ENCODE measurements at regions not wholly inside any gene's neighbourhood (a gene's known extent, or its start where the extent isn't known, plus 50 kb on each side); places are given as distances from the start of the nearest gene placed in this dataset.

DNA sequence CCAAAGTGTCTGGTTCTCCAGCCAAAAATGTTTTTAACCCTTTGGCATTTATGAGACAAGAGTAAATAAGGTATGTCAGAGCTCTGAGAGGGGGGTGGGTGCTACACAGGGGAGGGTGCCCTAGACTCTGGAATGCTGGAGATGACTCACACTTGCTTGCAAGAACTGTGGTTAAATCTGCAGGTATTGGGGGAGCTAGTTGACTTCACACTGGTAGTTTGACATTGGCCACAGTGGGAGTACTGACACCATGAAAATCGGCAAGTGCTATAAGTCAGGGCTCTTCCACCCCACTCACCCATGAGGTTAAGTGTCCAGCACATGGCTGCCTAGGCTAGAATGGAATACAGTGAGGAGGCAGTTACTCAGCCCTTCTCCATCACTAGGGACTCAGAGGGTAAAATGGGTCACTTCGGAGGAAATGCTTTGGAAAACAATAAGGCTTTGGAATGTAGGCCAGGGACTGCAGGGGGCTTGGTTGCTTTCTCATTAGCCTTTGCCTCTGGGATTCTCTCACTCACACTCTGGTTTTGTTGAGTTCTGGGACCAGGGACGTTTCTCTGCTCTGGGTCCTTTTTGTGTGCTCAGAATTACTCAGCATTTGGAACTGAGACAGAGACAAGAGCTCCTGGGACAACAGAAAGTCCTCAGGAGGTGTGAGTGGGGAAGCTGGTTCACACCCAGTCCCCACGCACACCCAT, 91.6 kb downstream of the ACKR3 start:
- TF ChIP-seq, protein P1, sequence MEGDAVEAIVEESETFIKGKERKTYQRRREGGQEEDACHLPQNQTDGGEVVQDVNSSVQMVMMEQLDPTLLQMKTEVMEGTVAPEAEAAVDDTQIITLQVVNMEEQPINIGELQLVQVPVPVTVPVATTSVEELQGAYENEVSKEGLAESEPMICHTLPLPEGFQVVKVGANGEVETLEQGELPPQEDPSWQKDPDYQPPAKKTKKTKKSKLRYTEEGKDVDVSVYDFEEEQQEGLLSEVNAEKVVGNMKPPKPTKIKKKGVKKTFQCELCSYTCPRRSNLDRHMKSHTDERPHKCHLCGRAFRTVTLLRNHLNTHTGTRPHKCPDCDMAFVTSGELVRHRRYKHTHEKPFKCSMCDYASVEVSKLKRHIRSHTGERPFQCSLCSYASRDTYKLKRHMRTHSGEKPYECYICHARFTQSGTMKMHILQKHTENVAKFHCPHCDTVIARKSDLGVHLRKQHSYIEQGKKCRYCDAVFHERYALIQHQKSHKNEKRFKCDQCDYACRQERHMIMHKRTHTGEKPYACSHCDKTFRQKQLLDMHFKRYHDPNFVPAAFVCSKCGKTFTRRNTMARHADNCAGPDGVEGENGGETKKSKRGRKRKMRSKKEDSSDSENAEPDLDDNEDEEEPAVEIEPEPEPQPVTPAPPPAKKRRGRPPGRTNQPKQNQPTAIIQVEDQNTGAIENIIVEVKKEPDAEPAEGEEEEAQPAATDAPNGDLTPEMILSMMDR (IDR thresholded peaks at IDR 0.05): no peak
- no peak overlapping the region for H3K4me3 ChIP-seq
- H3K27me3 ChIP-seq: no peaks in the 10 kb centered on the region
- no peaks in the 10 kb centered on the region for H3K36me3 ChIP-seq
- H3K9me3 ChIP-seq: peaks cover 0 to 4% of the 10 kb centered on the region in 2 donors
- H3K4me1 ChIP-seq: peaks cover 0 to 36% of the 10 kb centered on the region in 2 donors
- H3K27ac ChIP-seq: peak overlapping the region; percentile 47 to 73
- DNase-seq (ENCODE audit: low spot score): peak; percentile 66

DNA sequence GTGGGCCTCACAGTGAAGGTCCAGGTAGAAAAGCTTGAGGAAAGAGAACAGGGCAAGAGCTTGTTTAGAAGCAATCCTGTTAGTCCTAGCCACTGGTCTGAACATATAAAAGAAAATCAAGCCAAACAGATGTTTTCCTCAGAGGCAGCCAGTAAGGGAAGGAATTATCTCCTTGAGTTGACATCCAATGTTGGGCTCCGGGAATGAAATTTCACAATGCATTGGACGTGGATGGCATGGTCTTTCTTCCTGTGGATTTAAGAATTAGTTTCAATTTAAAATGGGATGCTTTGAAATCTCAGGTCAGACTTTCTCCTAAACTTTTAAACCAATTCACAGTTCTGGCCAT, 92.1 kb downstream of the ACKR3 start:
- TF ChIP-seq, protein P1 (IDR thresholded peaks at IDR 0.05): no peak
- Histone ChIP-seq H3K4me1 (peaks cover 0 to 36% of the 10 kb centered on the region in 2 donors), H3K27ac (peak overlapping the region; percentile 47 to 73), H3K9me3 (peaks cover 0 to 9% of the 10 kb centered on the region in 2 donors), H3K36me3 (no peaks in the 10 kb centered on the region), H3K4me3 (no peak overlapping the region), H3K27me3 (no peaks in the 10 kb centered on the region)
- DNase-seq (ENCODE audit: low spot score): peak; percentile 67

DNA sequence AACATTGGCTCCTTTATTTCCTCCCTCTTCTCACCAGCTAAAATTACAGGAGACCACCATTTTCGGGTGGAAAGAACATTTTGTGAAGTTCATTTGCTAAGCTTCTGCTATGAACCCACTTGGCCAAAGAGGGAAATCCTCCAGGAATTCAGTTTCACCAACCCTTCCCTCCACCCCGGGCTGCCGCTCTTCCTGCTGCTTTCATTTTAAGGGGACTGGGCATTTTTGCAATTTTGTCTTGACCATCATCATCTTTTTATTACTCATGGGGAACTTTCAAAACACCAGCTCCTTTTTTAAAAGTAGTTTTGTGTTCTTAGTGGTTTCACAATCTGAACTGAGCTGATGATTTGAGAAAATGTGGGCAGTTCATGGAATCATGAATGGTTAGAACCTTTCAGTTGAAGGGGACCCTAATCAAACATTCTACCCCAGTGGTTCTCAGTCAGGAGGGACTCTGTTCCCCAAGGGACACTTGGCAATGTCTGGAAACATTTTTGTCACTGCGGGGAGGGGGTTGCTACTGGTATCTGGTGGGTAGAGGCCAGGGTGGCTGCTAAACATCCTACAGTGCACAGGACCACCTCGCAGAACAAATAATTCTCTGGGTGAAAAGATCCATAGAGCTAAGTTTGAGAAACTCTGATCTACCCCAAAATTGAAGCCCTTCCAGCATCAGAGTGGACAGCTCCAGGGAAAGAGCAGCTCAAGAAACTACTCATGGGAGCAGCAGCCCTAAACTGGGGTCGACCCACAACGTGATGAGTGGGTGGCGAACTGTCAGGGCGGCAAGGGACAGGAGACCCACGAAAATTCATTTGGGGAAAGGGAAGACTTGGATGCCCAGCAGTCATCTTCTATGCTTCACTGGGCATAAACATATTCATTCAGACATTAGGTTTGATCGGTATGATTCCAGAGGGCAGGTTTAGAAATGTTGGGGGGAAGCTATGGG, 92.9 kb downstream of the ACKR3 start:
- peaks cover 0 to 14% of the 10 kb centered on the region in 2 donors for H3K9me3 ChIP-seq
- H3K36me3 ChIP-seq: no peaks in the 10 kb centered on the region
- peaks cover 0 to 36% of the 10 kb centered on the region in 2 donors for H3K4me1 ChIP-seq
- no peaks in the 10 kb centered on the region for H3K27me3 ChIP-seq
- peak overlapping the region; percentile 47 to 73 for H3K27ac ChIP-seq
- TF ChIP-seq, protein P1 (IDR thresholded peaks at IDR 0.05): no peak
- no peak overlapping the region for H3K4me3 ChIP-seq
- peak; percentile 55 for DNase-seq (ENCODE audit: low spot score)

DNA sequence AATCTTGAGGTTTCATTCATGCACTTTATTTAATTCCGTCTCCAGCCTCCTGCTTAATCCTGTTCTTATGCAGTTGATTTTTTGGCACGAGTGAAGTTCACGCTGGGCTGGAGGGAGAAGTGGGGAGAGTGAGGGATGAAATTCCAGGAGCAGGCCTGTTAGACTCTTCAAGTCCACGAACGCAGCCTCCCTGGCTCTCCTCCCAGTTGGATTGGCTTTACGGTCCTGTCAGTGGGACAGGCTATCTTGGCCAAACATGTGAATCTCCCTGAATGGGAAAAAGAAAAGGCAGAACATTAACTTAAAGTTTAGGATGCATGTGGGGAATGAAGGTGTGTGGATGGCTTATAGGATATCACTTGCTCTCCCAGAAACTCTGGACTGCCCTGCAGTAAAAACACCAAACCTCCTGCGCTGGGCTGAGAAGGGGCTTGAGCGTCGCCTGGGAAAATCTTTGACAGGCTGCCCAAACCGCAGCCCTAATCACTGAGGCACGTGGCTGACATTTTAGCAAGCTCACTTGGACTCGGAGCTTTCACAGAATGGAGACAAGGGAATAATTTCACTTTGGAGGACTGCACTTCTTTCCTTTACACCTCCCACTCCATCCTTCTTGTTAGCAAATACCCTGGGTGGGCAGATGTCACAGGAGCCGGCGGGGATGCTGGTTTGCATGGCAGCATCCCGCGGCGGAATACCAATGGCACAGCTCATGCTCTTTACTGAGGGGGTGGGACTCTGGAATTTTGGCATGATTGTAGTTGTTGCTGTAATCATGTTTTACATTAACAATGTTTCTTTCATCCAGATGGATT, 93.9 kb downstream of the ACKR3 start:
- peaks cover 0 to 36% of the 10 kb centered on the region in 2 donors for H3K4me1 ChIP-seq
- H3K27ac ChIP-seq: peak overlapping the region; percentile 47 to 73
- peak; percentile 85 for DNase-seq (ENCODE audit: low spot score)

DNA sequence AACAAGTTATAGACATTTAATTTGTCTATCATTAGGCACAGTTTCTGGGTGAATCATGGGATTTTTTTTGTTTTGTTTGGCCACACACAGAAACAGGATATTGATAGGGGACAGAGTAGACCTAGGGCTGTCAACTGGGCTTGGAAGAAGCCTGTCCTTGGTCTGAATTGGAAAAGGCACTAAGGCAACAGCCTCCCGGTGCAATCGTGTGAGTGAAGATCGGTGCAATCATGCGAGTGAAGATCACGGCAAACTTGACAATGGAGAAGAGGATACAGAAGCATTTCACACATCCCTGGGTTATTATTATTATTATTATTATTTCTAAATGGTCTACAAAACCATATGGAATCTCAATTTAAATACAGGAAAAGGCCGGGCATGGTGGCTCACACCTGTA, 94.5 kb downstream of the ACKR3 start:
- no peak overlapping the region for H3K4me3 ChIP-seq
- DNase-seq (ENCODE audit: low spot score): peak; percentile 55
- H3K27me3 ChIP-seq: no peaks in the 10 kb centered on the region
- H3K4me1 ChIP-seq: peaks cover 0 to 36% of the 10 kb centered on the region in 2 donors
- H3K36me3 ChIP-seq: no peaks in the 10 kb centered on the region
- TF ChIP-seq, protein P1 (IDR thresholded peaks at IDR 0.05): no peak
- peak overlapping the region; percentile 47 to 73 for H3K27ac ChIP-seq
- H3K9me3 ChIP-seq: peaks cover 0 to 14% of the 10 kb centered on the region in 2 donors

More for the DNA sequence above, 93.9 kb downstream of the ACKR3 start:
- Histone ChIP-seq H3K4me3 (no peak overlapping the region), H3K36me3 (no peaks in the 10 kb centered on the region), H3K27me3 (no peaks in the 10 kb centered on the region), H3K9me3 (peaks cover 0 to 14% of the 10 kb centered on the region in 2 donors)
- TF ChIP-seq, protein P1 (IDR thresholded peaks at IDR 0.05): no peak
